Keratinocyte (primary cell): ENCODE measurements at regions not wholly inside any gene's neighbourhood (a gene's known extent, or its start where the extent isn't known, plus 50 kb on each side); places are given as distances from the start of the nearest gene placed in this dataset.

Experiments used
- EZH2 ChIP-seq: IDR thresholded peaks from one replicate; pipeline ENCODE4 v1.6.1; 2012; ENCODE audit warnings: inconsistent platforms, mild to moderate bottlenecking, low read length, moderate library complexity
- TF ChIP-seq, protein P1 (sequence below), 3 experiments: IDR thresholded peaks in 1 of 3; conservative IDR thresholded peaks in 1 of 3; optimal IDR thresholded peaks in 1 of 3; 2 replicates in 2 of 3; 3 replicates in 1 of 3; pipeline versions ENCODE3 to v1.5.1; 2011; ENCODE audit warnings: low read length in 3 of 3, mild to moderate bottlenecking in 3 of 3, moderate library complexity in 2 of 3, control low read depth in 1 of 3, inconsistent platforms in 1 of 3; ENCODE audit not compliant: insufficient read depth in 2 of 3; ENCODE audit errors: extremely low read depth in 1 of 3

DNA sequence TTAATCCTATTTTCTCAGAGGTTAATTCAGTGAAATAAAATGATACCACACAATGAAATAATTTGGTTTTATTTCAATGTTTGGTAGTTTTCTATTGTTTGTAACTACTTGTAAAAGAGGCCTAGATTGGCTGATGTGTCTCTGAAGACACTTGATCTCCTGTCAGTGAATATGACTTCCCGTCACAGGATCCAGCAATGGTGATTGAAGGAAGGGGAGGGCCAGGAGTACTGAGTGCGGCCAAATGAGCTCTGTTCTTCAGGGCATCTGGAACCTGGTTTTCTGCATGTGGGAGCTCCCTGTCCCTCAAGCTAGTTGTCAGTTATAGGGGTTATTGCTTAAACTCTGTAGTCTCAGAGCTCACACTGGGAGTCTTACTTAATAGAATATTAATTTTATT is 86.5 kb upstream of the OTUD4 start:
- TF ChIP-seq, protein P1, sequence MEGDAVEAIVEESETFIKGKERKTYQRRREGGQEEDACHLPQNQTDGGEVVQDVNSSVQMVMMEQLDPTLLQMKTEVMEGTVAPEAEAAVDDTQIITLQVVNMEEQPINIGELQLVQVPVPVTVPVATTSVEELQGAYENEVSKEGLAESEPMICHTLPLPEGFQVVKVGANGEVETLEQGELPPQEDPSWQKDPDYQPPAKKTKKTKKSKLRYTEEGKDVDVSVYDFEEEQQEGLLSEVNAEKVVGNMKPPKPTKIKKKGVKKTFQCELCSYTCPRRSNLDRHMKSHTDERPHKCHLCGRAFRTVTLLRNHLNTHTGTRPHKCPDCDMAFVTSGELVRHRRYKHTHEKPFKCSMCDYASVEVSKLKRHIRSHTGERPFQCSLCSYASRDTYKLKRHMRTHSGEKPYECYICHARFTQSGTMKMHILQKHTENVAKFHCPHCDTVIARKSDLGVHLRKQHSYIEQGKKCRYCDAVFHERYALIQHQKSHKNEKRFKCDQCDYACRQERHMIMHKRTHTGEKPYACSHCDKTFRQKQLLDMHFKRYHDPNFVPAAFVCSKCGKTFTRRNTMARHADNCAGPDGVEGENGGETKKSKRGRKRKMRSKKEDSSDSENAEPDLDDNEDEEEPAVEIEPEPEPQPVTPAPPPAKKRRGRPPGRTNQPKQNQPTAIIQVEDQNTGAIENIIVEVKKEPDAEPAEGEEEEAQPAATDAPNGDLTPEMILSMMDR (optimal IDR thresholded peaks at IDR 0.05 in 1 of 3, IDR thresholded peaks at IDR 0.05 in 1 of 3, conservative IDR thresholded peaks at IDR 0.05 in 1 of 3; ENCODE audit: extremely low read depth in 1 of 3, insufficient read depth in 2 of 3, low read length in 3 of 3): no peak
- no peak for TF ChIP-seq EZH2
